ENCODE measurements at regions not wholly inside any gene's neighbourhood (a gene's known extent, or its start where the extent isn't known, plus 50 kb on each side); places are given as distances from the start of the nearest gene placed in this dataset.

GRCh38 chr10:8499312-8499711, 444.8 kb downstream of the GATA3 start:
- ChIA-PET CTCF (no interaction called here), POLR2A (no interaction called here), RAD21 (ENCODE audit: low non-redundant PET in 1 of 2, low total read pairs in 2 of 2, uncharacterized antibody in 2 of 2, unreplicated experiment in 2 of 2) (no interaction called here)
- no peak overlapping the region for H2AFZ ChIP-seq (ENCODE audit: low read depth, low read length, poor library complexity, severe bottlenecking)
- no peak for DNase-seq (ENCODE audit: low read depth, low spot score)
- H3K4me3 ChIP-seq (replicated peaks in 1 of 2; ENCODE audit: low read depth in 1 of 2, low read length in 2 of 2), result no peak overlapping the region
- no peak for ATAC-seq
- no peaks in the 10 kb centered on the region for H3K79me2 ChIP-seq (ENCODE audit: insufficient read depth, low read length)
- H3K9me3 ChIP-seq (ENCODE audit: control insufficient read depth in 1 of 2, insufficient read depth in 1 of 2, low read depth in 1 of 2, low read length in 2 of 2), result peaks cover 0 to 15% of the 10 kb centered on the region in 2 experiments; a peak in 1 of 4 replicates
- intact Hi-C loops (cut with micrococcal nuclease), result no loop called here
- no TSS peak for BruUV-seq (replicated peaks)
- H3K4me2 ChIP-seq (ENCODE audit: low read length), result no peak overlapping the region
- H4K20me1 ChIP-seq (ENCODE audit: insufficient read depth), result no peaks in the 10 kb centered on the region
- no peak for TF ChIP-seq EZH2phosphoT487 (IDR thresholded peaks at IDR 0.05; ENCODE audit: borderline replicate concordance)
- no peak for TF ChIP-seq ZFX (IDR thresholded peaks at IDR 0.05)
- no peak for TF ChIP-seq SRF (IDR thresholded peaks at IDR 0.05; ENCODE audit: low read depth)
- no peak for TF ChIP-seq SP1 (IDR thresholded peaks at IDR 0.05; ENCODE audit: low read depth)
- no peak for TF ChIP-seq ZNF274 (IDR thresholded peaks at IDR 0.05; ENCODE audit: low read depth, low read length)
- TF ChIP-seq TCF7L2 (IDR thresholded peaks at IDR 0.05; ENCODE audit: borderline replicate concordance, extremely low read depth, insufficient read depth, insufficient read length), result no peak
- TF ChIP-seq POLR2AphosphoS5 (IDR thresholded peaks at IDR 0.05; ENCODE audit: low read depth, low read length), result no peak
- TF ChIP-seq ATF3 (IDR thresholded peaks at IDR 0.05), result no peak
- no peak for TF ChIP-seq FOSL1 (IDR thresholded peaks at IDR 0.05; ENCODE audit: low read depth)
- no peak for TF ChIP-seq CTCF (IDR thresholded peaks at IDR 0.05 in 2 of 3, conservative IDR thresholded peaks at IDR 0.05 in 1 of 3; ENCODE audit: borderline replicate concordance in 1 of 3, insufficient read depth in 1 of 3, low read depth in 2 of 3, low read length in 2 of 3)
- no peak for TF ChIP-seq MAX (IDR thresholded peaks at IDR 0.05)
- TF ChIP-seq EZH2 (IDR thresholded peaks at IDR 0.05), result no peak
- no peak for TF ChIP-seq ZBTB33 (IDR thresholded peaks at IDR 0.05; ENCODE audit: extremely low read depth, insufficient replicate concordance, low read length)
- H3K27me3 ChIP-seq (ENCODE audit: insufficient read depth, low read length), result no peaks in the 10 kb centered on the region
- no peaks in the 10 kb centered on the region for H3K4me1 ChIP-seq (ENCODE audit: control insufficient read depth in 1 of 2, insufficient read depth in 2 of 2, low read length in 2 of 2)
- H3K36me3 ChIP-seq (ENCODE audit: control insufficient read depth in 1 of 2, insufficient read depth in 2 of 2, low read length in 2 of 2), result no peaks in the 10 kb centered on the region
- H3K9ac ChIP-seq (ENCODE audit: low read length), result no peak overlapping the region
- no peak overlapping the region for H3K27ac ChIP-seq (ENCODE audit: low read depth, low read length)
- H3K9me2 ChIP-seq (ENCODE audit: insufficient read depth), result no peaks in the 10 kb centered on the region

Measured in HCT116 (cell line).